ENCODE measurements at regions not wholly inside any gene's neighbourhood (a gene's known extent, or its start where the extent isn't known, plus 50 kb on each side); places are given as distances from the start of the nearest gene placed in this dataset.

GRCh38 chr2:13725945-13726344 is 906.6 kb upstream of the LRATD1 start:
- Histone ChIP-seq H3K4me1 (ENCODE audit: control insufficient read depth, insufficient read depth, low read length) (no peaks in the 10 kb centered on the region), H3K27me3 (ENCODE audit: control insufficient read depth, insufficient read depth, low read length) (no peaks in the 10 kb centered on the region), H3K36me3 (ENCODE audit: control insufficient read depth, insufficient read depth, low read length) (no peaks in the 10 kb centered on the region), H3K4me3 (ENCODE audit: low read depth in 2 of 2, low read length in 2 of 2) (no peak overlapping the region), H3K27ac (ENCODE audit: low read length) (no peak overlapping the region), H3K9me3 (ENCODE audit: control insufficient read depth, insufficient read depth, low read depth, low read length) (no peaks in the 10 kb centered on the region)
- ATAC-seq (no peak), DNase-seq (ENCODE audit: low read depth, low spot score) (no peak)
- in situ Hi-C loops (cut with HindIII; ENCODE audit: low pct_unique_long_range_greater_than_20kb, low sequenced_read_pairs) (no loop called here), intact Hi-C loops (cut with micrococcal nuclease; ENCODE audit: unreplicated experiment) (no loop called here)
- CTCF ChIA-PET: no interaction called here
- POLR2A ChIA-PET: no interaction called here
- TF ChIP-seq POLR2AphosphoS5 (IDR thresholded peaks at IDR 0.05; ENCODE audit: low read depth, low read length): no peak
- TF ChIP-seq, protein P1, sequence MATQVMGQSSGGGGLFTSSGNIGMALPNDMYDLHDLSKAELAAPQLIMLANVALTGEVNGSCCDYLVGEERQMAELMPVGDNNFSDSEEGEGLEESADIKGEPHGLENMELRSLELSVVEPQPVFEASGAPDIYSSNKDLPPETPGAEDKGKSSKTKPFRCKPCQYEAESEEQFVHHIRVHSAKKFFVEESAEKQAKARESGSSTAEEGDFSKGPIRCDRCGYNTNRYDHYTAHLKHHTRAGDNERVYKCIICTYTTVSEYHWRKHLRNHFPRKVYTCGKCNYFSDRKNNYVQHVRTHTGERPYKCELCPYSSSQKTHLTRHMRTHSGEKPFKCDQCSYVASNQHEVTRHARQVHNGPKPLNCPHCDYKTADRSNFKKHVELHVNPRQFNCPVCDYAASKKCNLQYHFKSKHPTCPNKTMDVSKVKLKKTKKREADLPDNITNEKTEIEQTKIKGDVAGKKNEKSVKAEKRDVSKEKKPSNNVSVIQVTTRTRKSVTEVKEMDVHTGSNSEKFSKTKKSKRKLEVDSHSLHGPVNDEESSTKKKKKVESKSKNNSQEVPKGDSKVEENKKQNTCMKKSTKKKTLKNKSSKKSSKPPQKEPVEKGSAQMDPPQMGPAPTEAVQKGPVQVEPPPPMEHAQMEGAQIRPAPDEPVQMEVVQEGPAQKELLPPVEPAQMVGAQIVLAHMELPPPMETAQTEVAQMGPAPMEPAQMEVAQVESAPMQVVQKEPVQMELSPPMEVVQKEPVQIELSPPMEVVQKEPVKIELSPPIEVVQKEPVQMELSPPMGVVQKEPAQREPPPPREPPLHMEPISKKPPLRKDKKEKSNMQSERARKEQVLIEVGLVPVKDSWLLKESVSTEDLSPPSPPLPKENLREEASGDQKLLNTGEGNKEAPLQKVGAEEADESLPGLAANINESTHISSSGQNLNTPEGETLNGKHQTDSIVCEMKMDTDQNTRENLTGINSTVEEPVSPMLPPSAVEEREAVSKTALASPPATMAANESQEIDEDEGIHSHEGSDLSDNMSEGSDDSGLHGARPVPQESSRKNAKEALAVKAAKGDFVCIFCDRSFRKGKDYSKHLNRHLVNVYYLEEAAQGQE (IDR thresholded peaks at IDR 0.05; ENCODE audit: insufficient read depth in 1 of 2, low read depth in 2 of 2, low read length in 1 of 2): no peak
- TF ChIP-seq SIN3A (IDR thresholded peaks at IDR 0.05; ENCODE audit: borderline replicate concordance, insufficient read depth, low read depth, low read length): no peak
- TF ChIP-seq TCF7L2 (IDR thresholded peaks at IDR 0.05; ENCODE audit: low read depth, low read length): no peak
- no TSS peak for BruUV-seq (replicated peaks)

- ChIA-PET POLR2A (no interaction called here), CTCF (no interaction called here)
- no peaks in the 10 kb centered on the region for H3K27me3 ChIP-seq (ENCODE audit: control insufficient read depth, insufficient read depth, low read length)
- H3K27ac ChIP-seq (ENCODE audit: low read length): no peak overlapping the region
- DNase-seq (ENCODE audit: low read depth, low spot score) (no peak), ATAC-seq (no peak)
- H3K4me1 ChIP-seq (ENCODE audit: control insufficient read depth, insufficient read depth, low read length): no peaks in the 10 kb centered on the region
- in situ Hi-C loops (cut with HindIII; ENCODE audit: low pct_unique_long_range_greater_than_20kb, low sequenced_read_pairs): no loop called here
- TF ChIP-seq POLR2AphosphoS5 (IDR thresholded peaks at IDR 0.05; ENCODE audit: low read depth, low read length): no peak
- TF ChIP-seq, protein P2, sequence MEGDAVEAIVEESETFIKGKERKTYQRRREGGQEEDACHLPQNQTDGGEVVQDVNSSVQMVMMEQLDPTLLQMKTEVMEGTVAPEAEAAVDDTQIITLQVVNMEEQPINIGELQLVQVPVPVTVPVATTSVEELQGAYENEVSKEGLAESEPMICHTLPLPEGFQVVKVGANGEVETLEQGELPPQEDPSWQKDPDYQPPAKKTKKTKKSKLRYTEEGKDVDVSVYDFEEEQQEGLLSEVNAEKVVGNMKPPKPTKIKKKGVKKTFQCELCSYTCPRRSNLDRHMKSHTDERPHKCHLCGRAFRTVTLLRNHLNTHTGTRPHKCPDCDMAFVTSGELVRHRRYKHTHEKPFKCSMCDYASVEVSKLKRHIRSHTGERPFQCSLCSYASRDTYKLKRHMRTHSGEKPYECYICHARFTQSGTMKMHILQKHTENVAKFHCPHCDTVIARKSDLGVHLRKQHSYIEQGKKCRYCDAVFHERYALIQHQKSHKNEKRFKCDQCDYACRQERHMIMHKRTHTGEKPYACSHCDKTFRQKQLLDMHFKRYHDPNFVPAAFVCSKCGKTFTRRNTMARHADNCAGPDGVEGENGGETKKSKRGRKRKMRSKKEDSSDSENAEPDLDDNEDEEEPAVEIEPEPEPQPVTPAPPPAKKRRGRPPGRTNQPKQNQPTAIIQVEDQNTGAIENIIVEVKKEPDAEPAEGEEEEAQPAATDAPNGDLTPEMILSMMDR (IDR thresholded peaks at IDR 0.05): no peak
- TF ChIP-seq TCF7L2 (IDR thresholded peaks at IDR 0.05; ENCODE audit: low read depth, low read length): no peak
- TF ChIP-seq, protein P1 (IDR thresholded peaks at IDR 0.05; ENCODE audit: insufficient read depth in 1 of 2, low read depth in 2 of 2, low read length in 1 of 2): no peak
- TF ChIP-seq SIN3A (IDR thresholded peaks at IDR 0.05; ENCODE audit: borderline replicate concordance, insufficient read depth, low read depth, low read length): no peak
- H3K36me3 ChIP-seq (ENCODE audit: control insufficient read depth, insufficient read depth, low read length): no peaks in the 10 kb centered on the region
- no peak overlapping the region for H3K4me3 ChIP-seq (ENCODE audit: low read depth in 2 of 2, low read length in 2 of 2)
- BruUV-seq (replicated peaks): no TSS peak
- intact Hi-C loops (cut with micrococcal nuclease; ENCODE audit: unreplicated experiment): no loop called here
- no peaks in the 10 kb centered on the region for H3K9me3 ChIP-seq (ENCODE audit: control insufficient read depth, insufficient read depth, low read depth, low read length)
Observed at GRCh38 chr2:13745330-13745729, 887.2 kb upstream of the LRATD1 start.

All from Panc1 (cell line).